ENCODE measurements at regions not wholly inside any gene's neighbourhood (a gene's known extent, or its start where the extent isn't known, plus 50 kb on each side); places are given as distances from the start of the nearest gene placed in this dataset.

DNA sequence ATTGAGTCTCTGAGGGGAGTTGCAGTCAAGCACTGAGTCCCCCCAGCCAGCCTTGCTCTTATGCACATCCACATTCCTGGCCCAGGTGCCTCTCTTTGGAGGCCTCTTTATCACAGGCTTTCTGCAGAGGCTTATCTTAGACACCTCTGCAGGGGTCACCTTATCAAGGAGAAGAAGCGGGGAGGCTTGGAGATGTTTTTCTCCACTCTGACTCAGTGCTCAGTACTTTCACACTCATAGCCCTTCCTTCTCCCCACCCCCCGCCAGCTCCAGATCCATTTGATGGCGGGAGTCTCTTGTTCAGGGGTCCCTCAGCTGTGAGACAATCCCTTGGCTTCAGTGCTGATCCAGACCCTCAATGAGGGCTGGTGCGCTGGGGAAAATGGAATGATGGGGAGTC lies 132.1 kb upstream of the TSHZ2 start:
- dilution Hi-C loops (cut with HindIII; ENCODE audit: low sequenced_read_pairs, unreplicated experiment): no loop called here

More for the DNA sequence above, 132.1 kb upstream of the TSHZ2 start:
- in situ Hi-C loops (cut with MboI; ENCODE audit: low sequenced_read_pairs): no loop called here
- no peak overlapping the region for H4K91ac ChIP-seq (ENCODE audit: insufficient read depth, low read depth, low read length)
- H3K14ac ChIP-seq (replicated peaks; ENCODE audit: low read depth, low read length): no peak overlapping the region
- WGBS, 2 experiments (ENCODE audit: extremely low coverage in 2 of 2, insufficient read length in 1 of 2): no CpG with 5 or more reads among the region's 4 CpGs
- DNase-seq: no peak
- no peak overlapping the region for H4K5ac ChIP-seq (ENCODE audit: low read depth, low read length)
- no peak overlapping the region for H3K18ac ChIP-seq (ENCODE audit: low read depth, low read length)
- no peaks in the 10 kb centered on the region for H4K20me1 ChIP-seq (ENCODE audit: insufficient read depth, low read length)
- no peak overlapping the region for H3K9ac ChIP-seq (ENCODE audit: low read depth, low read length)
- H3K4me2 ChIP-seq (ENCODE audit: low read depth, low read length): no peak overlapping the region
- H3K4me1 ChIP-seq (ENCODE audit: control insufficient read depth, insufficient read depth, low read length): no peaks in the 10 kb centered on the region
- no peak overlapping the region for H2BK5ac ChIP-seq (ENCODE audit: low read depth, low read length, poor library complexity, severe bottlenecking)
- no peak overlapping the region for H2AK9ac ChIP-seq (replicated peaks; ENCODE audit: low read depth, low read length, poor library complexity)
- H2BK120ac ChIP-seq (ENCODE audit: low read depth, low read length): no peak overlapping the region
- intact Hi-C loops (cut with micrococcal nuclease): no loop called here
- ChIA-PET POLR2A (ENCODE audit: unreplicated experiment) (no interaction called here), CTCF (no interaction called here)
- H3K79me1 ChIP-seq (ENCODE audit: low read depth in 1 of 2, low read length in 2 of 2): no peaks in the 10 kb centered on the region
- no peak overlapping the region for H3K27ac ChIP-seq (ENCODE audit: insufficient read depth, low read length)
- peaks cover 2% of the 10 kb centered on the region; the same call in 1 of the 2 replicates for H3K9me3 ChIP-seq (ENCODE audit: control insufficient read depth, insufficient read depth, low read length)
- no peak overlapping the region for H3K4ac ChIP-seq (ENCODE audit: low read depth, low read length)
- H3K56ac ChIP-seq (ENCODE audit: extremely low read depth, insufficient read depth, low read length): no peak overlapping the region
- TF ChIP-seq MAFK (IDR thresholded peaks at IDR 0.05; ENCODE audit: low read depth, low read length) (no peak), POLR2A (IDR thresholded peaks at IDR 0.05; ENCODE audit: low read depth, low read length) (no peak), RAD21 (IDR thresholded peaks at IDR 0.05; ENCODE audit: low read length) (no peak), CEBPB (IDR thresholded peaks at IDR 0.05; ENCODE audit: low read depth, low read length) (no peak), RFX5 (IDR thresholded peaks at IDR 0.05; ENCODE audit: low read depth, low read length) (no peak), MAZ (IDR thresholded peaks at IDR 0.05; ENCODE audit: borderline replicate concordance, low read depth, low read length) (no peak), SMC3 (IDR thresholded peaks at IDR 0.05; ENCODE audit: low read depth, low read length) (no peak), MXI1 (IDR thresholded peaks at IDR 0.05; ENCODE audit: borderline replicate concordance, low read depth, low read length) (no peak), CTCF (conservative IDR thresholded peaks at IDR 0.05; ENCODE audit: low read depth, low read length) (no peak), BHLHE40 (IDR thresholded peaks at IDR 0.05; ENCODE audit: low read depth, low read length) (no peak), USF2 (IDR thresholded peaks at IDR 0.05; ENCODE audit: low read depth, low read length) (no peak)
- ATAC-seq (ENCODE audit: low read depth): no peak
- H3K36me3 ChIP-seq (ENCODE audit: control insufficient read depth, insufficient read depth, low read length): no peaks in the 10 kb centered on the region
- H3K9me1 ChIP-seq (ENCODE audit: insufficient read depth, low read length): no peaks in the 10 kb centered on the region
- no peak overlapping the region for H2AK5ac ChIP-seq (ENCODE audit: low read depth, low read length)
- no peak overlapping the region for H3K4me3 ChIP-seq (ENCODE audit: insufficient read depth, low read depth, low read length)
- no peak overlapping the region for H4K8ac ChIP-seq (ENCODE audit: low read depth in 2 of 2, low read length in 2 of 2)
- H3K27me3 ChIP-seq (ENCODE audit: control insufficient read depth, insufficient read depth, low read length): no peaks in the 10 kb centered on the region
- no peak overlapping the region for H2BK15ac ChIP-seq (ENCODE audit: low read depth, low read length)
- no peak overlapping the region for H2AFZ ChIP-seq (replicated peaks; ENCODE audit: low read length, poor library complexity)
- no peak overlapping the region for H2BK20ac ChIP-seq (ENCODE audit: low read depth, low read length)
- no peak overlapping the region for H3K23ac ChIP-seq (ENCODE audit: low read depth, low read length)
- no TSS peak for BruUV-seq (replicated peaks)

All from IMR-90 (cell line).